Thyroid gland (tissue), 4 donors: ENCODE measurements at regions not wholly inside any gene's neighbourhood (a gene's known extent, or its start where the extent isn't known, plus 50 kb on each side); places are given as distances from the start of the nearest gene placed in this dataset.

Experiments
- DNase-seq, 2 donors: peaks; one replicate each; pipeline ENCODE4 v3.0.0-alpha.2; 2019
- H3K27ac ChIP-seq, 3 donors: fragments of 200-600 bp; sonication (generic); 1 replicate in 2 of 3; 2 replicates in 1 of 3; pipeline ENCODE4 v1.5.1; 2016 to 2019; ENCODE audit warnings: mild to moderate bottlenecking in 1 of 3, moderate library complexity in 1 of 3
- H3K27me3 ChIP-seq: fragments of 200-600 bp; sonication (generic); one replicate; pipeline ENCODE4 v1.5.1; 2019
- H3K36me3 ChIP-seq, 2 donors: fragments of 200-600 bp; sonication (generic); one replicate each; pipeline ENCODE4 v1.5.1; 2016 to 2019
- H3K4me1 ChIP-seq, 2 donors: fragments of 200-600 bp; sonication (generic); one replicate each; pipeline ENCODE4 v1.5.1; 2017 to 2019
- H3K4me3 ChIP-seq, 3 donors: fragments of 200-600 bp; sonication (generic); replicated peaks in 1 of 3; 1 replicate in 2 of 3; 2 replicates in 1 of 3; pipeline ENCODE4 v1.5.1; 2016; ENCODE audit warnings: mild to moderate bottlenecking in 1 of 3
- H3K9me3 ChIP-seq: fragments of 200-600 bp; sonication (generic); one replicate; pipeline ENCODE4 v1.5.1; 2017
- CTCF ChIP-seq, 6 experiments: fragments of 200-600 bp in 3 of 6; fragments of 450-650 bp in 3 of 6; sonication (generic) in 3 of 6; IDR thresholded peaks; one replicate each; pipeline ENCODE4 v1.5.1; 2016 to 2019; ENCODE audit warnings: antibody characterized with exemption in 6 of 6, mild to moderate bottlenecking in 2 of 6, inconsistent platforms in 1 of 6, moderate library complexity in 1 of 6
- POLR2A ChIP-seq, 2 donors: fragments of 450-650 bp; IDR thresholded peaks; one replicate each; pipeline ENCODE4 v1.6.1; 2017; ENCODE audit warnings: antibody characterized with exemption in 2 of 2, mild to moderate bottlenecking in 2 of 2, moderate library complexity in 1 of 2
- WGBS, 2 donors: methylation state at CpG; one replicate each; pipeline ENCODE4 v1.1.5; 2017; 5-methylcytosine and 5-hydroxymethylcytosine counted together
- intact Hi-C: fragments of 100-400 bp; cut with DNase I; formaldehyde crosslinking; loops from one replicate; pipeline ENCODE4 v1.15.1; 2023

- H3K27ac ChIP-seq: no peak overlapping the region
- H3K27me3 ChIP-seq: no peaks in the 10 kb centered on the region
- no peaks in the 10 kb centered on the region for H3K4me1 ChIP-seq
- intact Hi-C loops: no loop called here
- WGBS, 2 donors: 85 to 90% methylated on average over 5 of the region's 5 CpGs
- no peak overlapping the region for H3K4me3 ChIP-seq
- no peaks in the 10 kb centered on the region for H3K9me3 ChIP-seq
- H3K36me3 ChIP-seq: no peaks in the 10 kb centered on the region
- DNase-seq: no peak
- no peak for TF ChIP-seq POLR2A (IDR thresholded peaks at IDR 0.05)
Measured at GRCh38 chr6:66638099-66638498, 931.1 kb upstream of the EYS start.

- Histone ChIP-seq H3K27ac (no peak overlapping the region), H3K36me3 (no peaks in the 10 kb centered on the region), H3K4me1 (no peaks in the 10 kb centered on the region), H3K4me3 (no peak overlapping the region), H3K27me3 (no peaks in the 10 kb centered on the region), H3K9me3 (no peaks in the 10 kb centered on the region)
- intact Hi-C loops: no loop called here
- TF ChIP-seq CTCF (IDR thresholded peaks at IDR 0.05) (no peak), POLR2A (IDR thresholded peaks at IDR 0.05) (no peak)
- no peak for DNase-seq
Measured at GRCh38 chr6:66628917-66629316, 921.9 kb upstream of the EYS start.

- intact Hi-C loops: no loop called here
- Histone ChIP-seq H3K27me3 (no peaks in the 10 kb centered on the region), H3K9me3 (no peaks in the 10 kb centered on the region), H3K27ac (no peak overlapping the region), H3K4me3 (no peak overlapping the region), H3K36me3 (no peaks in the 10 kb centered on the region), H3K4me1 (no peaks in the 10 kb centered on the region)
- 94 to 98% methylated on average over 1 of the region's 1 CpG for WGBS, 2 donors
- no peak for TF ChIP-seq POLR2A (IDR thresholded peaks at IDR 0.05)
- no peak for TF ChIP-seq CTCF (IDR thresholded peaks at IDR 0.05)
- DNase-seq: no peak
Measured at GRCh38 chr6:66623050-66623449, 916.0 kb upstream of the EYS start.

GRCh38 chr6:66605971-66606370 is 898.9 kb upstream of the EYS start:
- H3K27ac ChIP-seq: no peak overlapping the region
- intact Hi-C loops: no loop called here
- no peaks in the 10 kb centered on the region for H3K27me3 ChIP-seq
- H3K9me3 ChIP-seq: no peaks in the 10 kb centered on the region
- no peak for TF ChIP-seq POLR2A (IDR thresholded peaks at IDR 0.05)
- no peak for TF ChIP-seq CTCF (IDR thresholded peaks at IDR 0.05)
- no peak for DNase-seq
- H3K4me3 ChIP-seq: no peak overlapping the region
- no peaks in the 10 kb centered on the region for H3K4me1 ChIP-seq
- no peaks in the 10 kb centered on the region for H3K36me3 ChIP-seq
- 71 to 100% methylated on average over 1 of the region's 1 CpG for WGBS, 2 donors

- intact Hi-C loops: no loop called here
- Histone ChIP-seq H3K27me3 (no peaks in the 10 kb centered on the region), H3K27ac (no peak overlapping the region), H3K4me3 (no peak overlapping the region), H3K36me3 (no peaks in the 10 kb centered on the region), H3K9me3 (no peaks in the 10 kb centered on the region), H3K4me1 (no peaks in the 10 kb centered on the region)
- DNase-seq: no peak
- no peak for TF ChIP-seq CTCF (IDR thresholded peaks at IDR 0.05)
- no peak for TF ChIP-seq POLR2A (IDR thresholded peaks at IDR 0.05)
Measured at GRCh38 chr6:66605011-66605410, 898.0 kb upstream of the EYS start.

- DNase-seq: no peak
- intact Hi-C loops: no loop called here
- TF ChIP-seq CTCF (IDR thresholded peaks at IDR 0.05) (no peak), POLR2A (IDR thresholded peaks at IDR 0.05) (no peak)
Measured at GRCh38 chr6:66599541-66599940, 892.5 kb upstream of the EYS start.

More at GRCh38 chr6:66599541-66599940, 892.5 kb upstream of the EYS start:
- H3K27me3 ChIP-seq: no peaks in the 10 kb centered on the region
- no peak overlapping the region for H3K27ac ChIP-seq
- 83 to 85% methylated on average over 4 of the region's 4 CpGs for WGBS, 2 donors
- H3K9me3 ChIP-seq: no peaks in the 10 kb centered on the region
- H3K36me3 ChIP-seq: no peaks in the 10 kb centered on the region
- H3K4me3 ChIP-seq: no peak overlapping the region
- no peaks in the 10 kb centered on the region for H3K4me1 ChIP-seq
